NCI-H446 (cell line): ENCODE measurements at regions not wholly inside any gene's neighbourhood (a gene's known extent, or its start where the extent isn't known, plus 50 kb on each side); places are given as distances from the start of the nearest gene placed in this dataset.

ENCODE experiments used
- DNase-seq, 2 experiments: peaks; one replicate each; lab custom pipeline; 2025; lab: John Stamatoyannopoulos, UW

GRCh38 chr5:105817914-105818313, 1852.8 kb downstream of the EFNA5 start:
- no peak for DNase-seq

- DNase-seq: no peak
These were observed 1853.3 kb downstream of the EFNA5 start for GRCh38 chr5:105817416-105817815.

GRCh38 chr5:105816961-105817360, 1853.8 kb downstream of the EFNA5 start:
- DNase-seq: no peak

GRCh38 chr5:105812304-105812703, 1858.4 kb downstream of the EFNA5 start:
- DNase-seq: no peak

- DNase-seq: no peak
These were observed 1862.8 kb downstream of the EFNA5 start for GRCh38 chr5:105807951-105808350.

GRCh38 chr5:105807290-105807689, 1863.4 kb downstream of the EFNA5 start:
- DNase-seq: no peak

GRCh38 chr5:105806596-105806995, 1864.1 kb downstream of the EFNA5 start:
- DNase-seq: no peak

GRCh38 chr5:105803431-105803830, 1867.3 kb downstream of the EFNA5 start:
- DNase-seq: no peak

GRCh38 chr5:105794578-105794977, 1876.2 kb downstream of the EFNA5 start:
- DNase-seq: no peak

- DNase-seq: no peak
These were observed 1881.5 kb downstream of the EFNA5 start for GRCh38 chr5:105789246-105789645.

- no peak for DNase-seq
These were observed 1886.9 kb downstream of the EFNA5 start for GRCh38 chr5:105783811-105784210.

GRCh38 chr5:105782501-105782900, 1888.2 kb downstream of the EFNA5 start:
- DNase-seq: no peak

GRCh38 chr5:105773241-105773640, 1897.5 kb downstream of the EFNA5 start:
- DNase-seq: no peak

- DNase-seq: no peak
These were observed 1903.5 kb downstream of the EFNA5 start for GRCh38 chr5:105767267-105767666.

GRCh38 chr5:105762728-105763127, 1908.0 kb downstream of the EFNA5 start:
- DNase-seq: no peak

- DNase-seq: no peak
These were observed 1916.7 kb downstream of the EFNA5 start for GRCh38 chr5:105754056-105754455.

GRCh38 chr5:105752801-105753200, 1917.9 kb downstream of the EFNA5 start:
- no peak for DNase-seq

- peak in 1 of 2 experiments; percentile 52 for DNase-seq
These were observed 1918.8 kb downstream of the EFNA5 start for GRCh38 chr5:105751908-105752307.

GRCh38 chr5:105745111-105745510, 1925.6 kb downstream of the EFNA5 start:
- no peak for DNase-seq

- no peak for DNase-seq
These were observed 1930.5 kb downstream of the EFNA5 start for GRCh38 chr5:105740242-105740641.

- no peak for DNase-seq
These were observed 1931.0 kb downstream of the EFNA5 start for GRCh38 chr5:105739732-105740131.

GRCh38 chr5:105735704-105736103, 1935.0 kb downstream of the EFNA5 start:
- no peak for DNase-seq

- DNase-seq: no peak
These were observed 1939.8 kb downstream of the EFNA5 start for GRCh38 chr5:105730982-105731381.

GRCh38 chr5:105726093-105726492, 1944.6 kb downstream of the EFNA5 start:
- DNase-seq: no peak

GRCh38 chr5:105708442-105708841, 1962.3 kb downstream of the EFNA5 start:
- DNase-seq: no peak
